HL-60 (cell line): ENCODE measurements at regions not wholly inside any gene's neighbourhood (a gene's known extent, or its start where the extent isn't known, plus 50 kb on each side); places are given as distances from the start of the nearest gene placed in this dataset.

Source experiments
- DNase-seq, 2 experiments: peaks; one replicate each; pipeline ENCODE4 v3.0.0-alpha.2; 2010 to 2020; ENCODE audit warnings: low read depth in 1 of 2, low spot score in 1 of 2
- H3K27ac ChIP-seq: fragments of 250-450 bp; sonication (Bioruptor Pico); replicated peaks from 2 replicates; pipeline ENCODE4 v1.5.1; 2020; ENCODE audit warnings: mild to moderate bottlenecking, moderate library complexity
- H3K27me3 ChIP-seq: fragments of 250-450 bp; sonication (Bioruptor Pico); 2 replicates; pipeline ENCODE4 v1.5.1; 2021; ENCODE audit warnings: mild to moderate bottlenecking, moderate library complexity; ENCODE audit not compliant: insufficient read depth, poor library complexity, severe bottlenecking
- H3K4me3 ChIP-seq: replicated peaks from 2 replicates; pipeline ENCODE4 v1.5.1; 2011; ENCODE audit warnings: mild to moderate bottlenecking, control low read depth, low read length; ENCODE audit not compliant: insufficient read depth
- GABPA ChIP-seq: IDR thresholded peaks from 2 replicates; pipeline ENCODE4 v1.6.1; 2012; ENCODE audit warnings: low read depth
- POLR2AphosphoS5 ChIP-seq: IDR thresholded peaks from 2 replicates; pipeline ENCODE4 v1.6.1; 2012; ENCODE audit warnings: low read depth
- SPI1 ChIP-seq: IDR thresholded peaks from 2 replicates; pipeline ENCODE4 v1.6.1; 2012; ENCODE audit warnings: low read depth, mild to moderate bottlenecking, borderline replicate concordance
- TF ChIP-seq, protein P1 (sequence below): IDR thresholded peaks from one replicate; pipeline ENCODE4 v1.5.1; 2011; ENCODE audit warnings: low read length, control low read depth, inconsistent platforms; ENCODE audit not compliant: insufficient read depth
- TF ChIP-seq, protein P2 (sequence below): IDR thresholded peaks from 2 replicates; pipeline ENCODE4 v1.6.1; 2012; ENCODE audit warnings: low read depth; ENCODE audit not compliant: insufficient replicate concordance

DNA sequence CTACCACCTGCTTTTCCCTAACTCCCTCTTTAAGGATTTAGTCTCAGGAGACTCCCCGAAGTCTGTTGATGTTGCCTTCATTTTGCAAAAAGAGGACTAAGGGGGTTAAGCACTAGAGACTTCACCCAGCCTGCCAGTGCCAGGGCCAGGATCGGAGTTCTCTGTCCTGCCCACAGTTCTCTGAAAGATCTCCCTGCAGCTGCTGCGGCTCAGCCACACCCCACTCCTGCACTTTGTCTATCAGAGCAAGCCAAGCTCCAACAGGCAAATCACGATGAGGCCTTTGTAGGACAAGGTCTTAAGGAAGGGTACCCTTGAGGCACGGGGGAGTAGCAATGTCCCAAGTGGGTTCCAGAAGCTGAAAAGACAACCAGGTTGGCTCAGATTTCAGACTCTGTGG, 148.8 kb upstream of the EGLN3 start:
- no peak for DNase-seq
- Histone ChIP-seq H3K27ac (no peak overlapping the region), H3K27me3 (no peaks in the 10 kb centered on the region), H3K4me3 (no peak overlapping the region)
- TF ChIP-seq POLR2AphosphoS5 (no peak), SPI1 (no peak), GABPA (no peak)
- TF ChIP-seq, protein P1, sequence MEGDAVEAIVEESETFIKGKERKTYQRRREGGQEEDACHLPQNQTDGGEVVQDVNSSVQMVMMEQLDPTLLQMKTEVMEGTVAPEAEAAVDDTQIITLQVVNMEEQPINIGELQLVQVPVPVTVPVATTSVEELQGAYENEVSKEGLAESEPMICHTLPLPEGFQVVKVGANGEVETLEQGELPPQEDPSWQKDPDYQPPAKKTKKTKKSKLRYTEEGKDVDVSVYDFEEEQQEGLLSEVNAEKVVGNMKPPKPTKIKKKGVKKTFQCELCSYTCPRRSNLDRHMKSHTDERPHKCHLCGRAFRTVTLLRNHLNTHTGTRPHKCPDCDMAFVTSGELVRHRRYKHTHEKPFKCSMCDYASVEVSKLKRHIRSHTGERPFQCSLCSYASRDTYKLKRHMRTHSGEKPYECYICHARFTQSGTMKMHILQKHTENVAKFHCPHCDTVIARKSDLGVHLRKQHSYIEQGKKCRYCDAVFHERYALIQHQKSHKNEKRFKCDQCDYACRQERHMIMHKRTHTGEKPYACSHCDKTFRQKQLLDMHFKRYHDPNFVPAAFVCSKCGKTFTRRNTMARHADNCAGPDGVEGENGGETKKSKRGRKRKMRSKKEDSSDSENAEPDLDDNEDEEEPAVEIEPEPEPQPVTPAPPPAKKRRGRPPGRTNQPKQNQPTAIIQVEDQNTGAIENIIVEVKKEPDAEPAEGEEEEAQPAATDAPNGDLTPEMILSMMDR, result no peak
- TF ChIP-seq, protein P2, sequence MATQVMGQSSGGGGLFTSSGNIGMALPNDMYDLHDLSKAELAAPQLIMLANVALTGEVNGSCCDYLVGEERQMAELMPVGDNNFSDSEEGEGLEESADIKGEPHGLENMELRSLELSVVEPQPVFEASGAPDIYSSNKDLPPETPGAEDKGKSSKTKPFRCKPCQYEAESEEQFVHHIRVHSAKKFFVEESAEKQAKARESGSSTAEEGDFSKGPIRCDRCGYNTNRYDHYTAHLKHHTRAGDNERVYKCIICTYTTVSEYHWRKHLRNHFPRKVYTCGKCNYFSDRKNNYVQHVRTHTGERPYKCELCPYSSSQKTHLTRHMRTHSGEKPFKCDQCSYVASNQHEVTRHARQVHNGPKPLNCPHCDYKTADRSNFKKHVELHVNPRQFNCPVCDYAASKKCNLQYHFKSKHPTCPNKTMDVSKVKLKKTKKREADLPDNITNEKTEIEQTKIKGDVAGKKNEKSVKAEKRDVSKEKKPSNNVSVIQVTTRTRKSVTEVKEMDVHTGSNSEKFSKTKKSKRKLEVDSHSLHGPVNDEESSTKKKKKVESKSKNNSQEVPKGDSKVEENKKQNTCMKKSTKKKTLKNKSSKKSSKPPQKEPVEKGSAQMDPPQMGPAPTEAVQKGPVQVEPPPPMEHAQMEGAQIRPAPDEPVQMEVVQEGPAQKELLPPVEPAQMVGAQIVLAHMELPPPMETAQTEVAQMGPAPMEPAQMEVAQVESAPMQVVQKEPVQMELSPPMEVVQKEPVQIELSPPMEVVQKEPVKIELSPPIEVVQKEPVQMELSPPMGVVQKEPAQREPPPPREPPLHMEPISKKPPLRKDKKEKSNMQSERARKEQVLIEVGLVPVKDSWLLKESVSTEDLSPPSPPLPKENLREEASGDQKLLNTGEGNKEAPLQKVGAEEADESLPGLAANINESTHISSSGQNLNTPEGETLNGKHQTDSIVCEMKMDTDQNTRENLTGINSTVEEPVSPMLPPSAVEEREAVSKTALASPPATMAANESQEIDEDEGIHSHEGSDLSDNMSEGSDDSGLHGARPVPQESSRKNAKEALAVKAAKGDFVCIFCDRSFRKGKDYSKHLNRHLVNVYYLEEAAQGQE, result no peak

DNA sequence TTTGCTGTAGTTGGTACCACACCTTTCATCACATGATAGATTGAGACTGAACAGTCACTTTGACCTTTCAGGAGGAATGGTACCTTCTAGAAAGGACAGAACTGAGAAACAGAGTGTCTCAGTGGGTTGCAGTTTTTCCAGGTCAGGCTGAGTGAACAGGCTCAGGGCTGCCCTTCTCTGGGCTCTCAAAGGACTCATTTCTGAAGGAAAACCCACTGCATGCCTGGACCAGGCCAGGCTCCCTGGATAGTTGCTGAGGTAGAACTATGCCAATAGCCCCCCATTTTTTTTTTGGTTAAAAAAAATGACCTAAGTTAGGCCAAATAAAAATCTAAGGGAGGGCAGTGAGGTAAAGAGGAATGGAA, 148.1 kb upstream of the EGLN3 start:
- DNase-seq, result no peak
- no peak overlapping the region for H3K4me3 ChIP-seq
- no peaks in the 10 kb centered on the region for H3K27me3 ChIP-seq
- TF ChIP-seq, protein P2, result no peak
- no peak for TF ChIP-seq GABPA
- no peak for TF ChIP-seq POLR2AphosphoS5
- no peak for TF ChIP-seq SPI1
- no peak overlapping the region for H3K27ac ChIP-seq

DNA sequence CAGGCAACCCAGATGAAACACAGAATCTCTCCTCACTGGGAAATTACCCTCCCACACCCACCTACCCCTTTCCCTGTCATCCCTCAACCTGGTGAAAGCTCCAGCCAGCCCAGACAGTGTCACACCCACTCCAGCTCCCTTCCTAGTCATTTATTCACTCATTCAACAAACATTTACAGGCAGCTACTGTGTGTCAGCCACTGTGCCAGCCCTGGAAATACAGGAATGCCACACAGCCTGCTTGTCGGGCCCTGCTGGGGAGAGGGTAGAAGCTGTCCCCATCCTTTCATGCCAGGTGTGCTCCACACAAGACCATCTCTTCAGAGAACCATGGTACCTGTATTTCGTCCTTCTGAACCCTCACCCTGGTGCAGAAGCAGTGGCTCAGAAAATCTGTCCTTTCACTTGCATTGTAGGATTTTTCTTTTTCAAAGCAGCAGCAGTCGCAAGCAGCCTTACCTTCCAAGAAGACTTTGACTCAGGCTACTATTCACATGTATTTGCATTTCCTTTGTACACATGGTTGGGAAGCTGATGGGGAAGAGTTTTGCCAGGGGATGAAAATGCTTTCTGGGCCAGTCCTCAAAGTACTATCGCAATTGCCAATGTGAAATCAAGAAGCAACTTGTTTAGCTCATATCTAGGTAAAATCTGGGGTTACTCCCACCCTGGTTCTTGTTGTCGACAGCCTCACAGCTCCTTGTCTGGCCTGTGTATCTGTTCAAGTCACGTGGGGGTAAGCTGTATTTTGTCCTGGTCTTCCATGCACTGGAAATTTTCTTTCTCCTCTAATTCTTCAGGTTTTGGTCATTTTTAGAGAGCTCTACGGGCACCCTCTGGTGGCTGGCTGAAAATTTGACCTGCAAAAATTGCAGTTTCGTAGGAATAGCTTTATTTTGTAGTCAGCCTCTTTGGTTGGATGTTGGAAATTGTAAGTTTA, 147.4 kb upstream of the EGLN3 start:
- no peaks in the 10 kb centered on the region for H3K27me3 ChIP-seq
- H3K4me3 ChIP-seq, result no peak overlapping the region
- H3K27ac ChIP-seq, result no peak overlapping the region
- DNase-seq, result peak; percentile 6 to 11
- TF ChIP-seq, protein P1, result peak; percentile 23
- no peak for TF ChIP-seq SPI1

DNA sequence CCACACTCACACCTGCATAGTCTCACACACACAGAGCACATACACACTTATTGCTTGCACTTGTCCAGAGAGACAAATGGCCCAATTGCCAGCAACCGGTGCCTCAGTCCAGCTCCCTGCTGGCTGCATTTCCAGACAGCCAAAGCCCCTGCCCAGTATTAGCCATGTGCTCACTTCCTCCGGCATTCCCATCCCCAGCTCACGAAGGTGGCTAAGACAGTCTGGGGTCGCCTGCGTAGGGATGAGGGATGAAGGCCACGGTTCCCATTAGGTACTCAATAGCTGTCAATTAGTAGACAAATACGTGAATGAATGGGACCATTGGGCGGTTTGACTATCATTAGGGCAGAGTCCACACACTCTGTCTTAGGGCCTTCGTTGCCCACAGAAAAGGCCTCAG, 146.8 kb upstream of the EGLN3 start:
- no peak for DNase-seq
- TF ChIP-seq, protein P2, result no peak
- TF ChIP-seq SPI1 (no peak), POLR2AphosphoS5 (no peak), GABPA (no peak)
- TF ChIP-seq, protein P1, result no peak
- no peak overlapping the region for H3K4me3 ChIP-seq
- H3K27me3 ChIP-seq, result no peaks in the 10 kb centered on the region
- no peak overlapping the region for H3K27ac ChIP-seq
